ENCODE measurements at regions not wholly inside any gene's neighbourhood (a gene's known extent, or its start where the extent isn't known, plus 50 kb on each side); places are given as distances from the start of the nearest gene placed in this dataset.

DNA sequence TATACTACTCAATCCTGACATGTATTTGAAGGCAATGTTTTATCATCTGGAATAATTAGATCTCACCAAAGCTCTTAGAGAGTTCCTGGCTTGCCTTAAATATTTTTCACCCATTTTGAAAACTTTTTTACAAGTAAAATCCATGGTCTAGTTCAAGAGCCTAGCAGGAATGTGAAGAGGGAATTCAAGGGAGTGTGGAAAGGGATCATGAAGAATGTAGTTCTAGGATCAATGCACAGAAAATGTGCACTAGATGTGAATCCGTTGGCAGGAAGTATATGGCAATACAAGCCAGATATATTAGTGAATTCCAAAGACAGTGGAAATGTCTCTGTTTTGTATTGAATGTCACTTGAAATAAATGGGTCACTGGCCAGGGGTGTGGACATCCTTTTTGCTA, 167.9 kb upstream of the MOCS2 start:
- TF ChIP-seq, protein P1, sequence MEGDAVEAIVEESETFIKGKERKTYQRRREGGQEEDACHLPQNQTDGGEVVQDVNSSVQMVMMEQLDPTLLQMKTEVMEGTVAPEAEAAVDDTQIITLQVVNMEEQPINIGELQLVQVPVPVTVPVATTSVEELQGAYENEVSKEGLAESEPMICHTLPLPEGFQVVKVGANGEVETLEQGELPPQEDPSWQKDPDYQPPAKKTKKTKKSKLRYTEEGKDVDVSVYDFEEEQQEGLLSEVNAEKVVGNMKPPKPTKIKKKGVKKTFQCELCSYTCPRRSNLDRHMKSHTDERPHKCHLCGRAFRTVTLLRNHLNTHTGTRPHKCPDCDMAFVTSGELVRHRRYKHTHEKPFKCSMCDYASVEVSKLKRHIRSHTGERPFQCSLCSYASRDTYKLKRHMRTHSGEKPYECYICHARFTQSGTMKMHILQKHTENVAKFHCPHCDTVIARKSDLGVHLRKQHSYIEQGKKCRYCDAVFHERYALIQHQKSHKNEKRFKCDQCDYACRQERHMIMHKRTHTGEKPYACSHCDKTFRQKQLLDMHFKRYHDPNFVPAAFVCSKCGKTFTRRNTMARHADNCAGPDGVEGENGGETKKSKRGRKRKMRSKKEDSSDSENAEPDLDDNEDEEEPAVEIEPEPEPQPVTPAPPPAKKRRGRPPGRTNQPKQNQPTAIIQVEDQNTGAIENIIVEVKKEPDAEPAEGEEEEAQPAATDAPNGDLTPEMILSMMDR (conservative IDR thresholded peaks at IDR 0.05; ENCODE audit: low read depth, low read length) = no peak
- TF ChIP-seq EZH2 (IDR thresholded peaks at IDR 0.05; ENCODE audit: borderline replicate concordance, low read depth, low read length, poor library complexity, severe bottlenecking) = no peak
